Astrocyte (in vitro differentiated cells and primary cell): ENCODE measurements at regions not wholly inside any gene's neighbourhood (a gene's known extent, or its start where the extent isn't known, plus 50 kb on each side); places are given as distances from the start of the nearest gene placed in this dataset.

ENCODE experiments used
- DNase-seq: peaks from one replicate; pipeline ENCODE4 v3.0.0-alpha.2; 2010; ENCODE audit warnings: low read depth
- FAIRE-seq: peaks from 2 replicates; lab custom pipeline; 2011; peaks lifted over from hg19 to GRCh38; lab: Jason Lieb, UNC
- H2AFZ ChIP-seq: 2 replicates; pipeline ENCODE4 v1.6.0; 2012; ENCODE audit warnings: low read depth, low read length, inconsistent platforms
- H3K27ac ChIP-seq: 2 replicates; pipeline ENCODE4 v1.5.1; 2011; ENCODE audit warnings: low read depth, low read length, inconsistent platforms
- H3K27me3 ChIP-seq: 2 replicates; pipeline ENCODE4 v1.6.0; 2011; ENCODE audit warnings: low read length, inconsistent platforms; ENCODE audit not compliant: insufficient read depth
- H3K36me3 ChIP-seq: 2 replicates; pipeline ENCODE4 v1.5.1; 2011; ENCODE audit warnings: low read length, inconsistent platforms; ENCODE audit not compliant: insufficient read depth
- H3K4me1 ChIP-seq: 2 replicates; pipeline ENCODE4 v1.5.1; 2011; ENCODE audit warnings: low read length, inconsistent platforms; ENCODE audit not compliant: insufficient read depth
- H3K4me2 ChIP-seq: 2 replicates; pipeline ENCODE4 v1.6.0; 2012; ENCODE audit warnings: low read length, inconsistent platforms
- H3K4me3 ChIP-seq: 2 replicates; pipeline ENCODE4 v1.5.1; 2011; ENCODE audit warnings: low read depth, mild to moderate bottlenecking, low read length, inconsistent platforms; ENCODE audit not compliant: insufficient read depth
- H3K79me2 ChIP-seq: 2 replicates; pipeline ENCODE4 v1.6.0; 2012; ENCODE audit warnings: mild to moderate bottlenecking, low read length, inconsistent platforms; ENCODE audit not compliant: insufficient read depth
- H3K9ac ChIP-seq: 2 replicates; pipeline ENCODE4 v1.6.0; 2012; ENCODE audit warnings: mild to moderate bottlenecking, low read length, inconsistent platforms
- H3K9me3 ChIP-seq: 2 replicates; pipeline ENCODE4 v1.5.1; 2012; ENCODE audit warnings: low read depth, mild to moderate bottlenecking, low read length, inconsistent platforms; ENCODE audit not compliant: insufficient read depth
- H4K20me1 ChIP-seq: 2 replicates; pipeline ENCODE4 v1.6.0; 2012; ENCODE audit warnings: low read length, inconsistent platforms; ENCODE audit not compliant: insufficient read depth
- H3K27ac Mint-ChIP-seq: one replicate; pipeline ENCODE4 v1.8.0; 2021; ENCODE audit warnings: mild to moderate bottlenecking, mixed read lengths; ENCODE audit not compliant: unreplicated experiment
- H3K27me3 Mint-ChIP-seq: one replicate; pipeline ENCODE4 v1.8.0; 2021; ENCODE audit warnings: low read depth, mixed read lengths; ENCODE audit not compliant: unreplicated experiment
- H3K36me3 Mint-ChIP-seq: one replicate; pipeline ENCODE4 v1.8.0; 2021; ENCODE audit warnings: low read depth, mixed read lengths; ENCODE audit not compliant: unreplicated experiment
- H3K4me1 Mint-ChIP-seq: one replicate; pipeline ENCODE4 v1.8.0; 2021; ENCODE audit warnings: low read depth, mixed read lengths; ENCODE audit not compliant: unreplicated experiment
- H3K4me3 Mint-ChIP-seq: one replicate; pipeline ENCODE4 v1.8.0; 2021; ENCODE audit warnings: mild to moderate bottlenecking, moderate library complexity, mixed read lengths; ENCODE audit not compliant: unreplicated experiment
- H3K9me3 Mint-ChIP-seq: one replicate; pipeline ENCODE4 v1.8.0; 2021; ENCODE audit warnings: mild to moderate bottlenecking, mixed read lengths; ENCODE audit not compliant: unreplicated experiment
- EZH2 ChIP-seq: IDR thresholded peaks from 2 replicates; pipeline ENCODE4 v1.6.1; 2012; ENCODE audit warnings: mild to moderate bottlenecking, low read length, inconsistent platforms; ENCODE audit not compliant: insufficient read depth
- TF ChIP-seq, protein P1 (sequence below): IDR thresholded peaks from 2 replicates; pipeline ENCODE4 v1.5.1; 2011; ENCODE audit warnings: low read depth, mild to moderate bottlenecking, inconsistent platforms, low read length, moderate library complexity; ENCODE audit not compliant: insufficient read depth

DNA sequence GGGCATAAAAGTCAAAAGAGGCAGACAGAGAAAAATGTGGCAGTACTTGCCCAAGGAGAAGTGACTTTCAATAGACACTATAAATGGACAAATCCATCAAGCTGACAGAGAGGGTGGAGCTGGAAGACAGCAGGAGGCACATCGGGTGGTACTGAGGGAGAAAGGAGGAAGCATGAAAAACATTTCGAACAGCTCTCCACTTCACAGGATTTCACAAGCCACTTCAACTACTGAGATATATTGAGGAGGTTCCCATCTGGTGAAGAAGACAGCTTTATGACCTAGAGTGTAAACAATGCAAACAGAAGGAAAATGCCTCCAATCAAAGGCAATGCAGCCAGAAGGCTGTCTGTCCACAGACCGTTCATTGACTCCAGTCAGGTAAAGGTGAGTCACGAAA, 259.4 kb upstream of the ECI2 start:
- Histone ChIP-seq H2AFZ (no peak overlapping the region), H3K27me3 (no peaks in the 10 kb centered on the region), H3K9ac (no peak overlapping the region), H3K27ac (no peak overlapping the region), H3K4me1 (no peaks in the 10 kb centered on the region), H3K9me3 (no peaks in the 10 kb centered on the region), H3K79me2 (no peaks in the 10 kb centered on the region), H3K4me3 (no peak overlapping the region), H3K4me2 (no peak overlapping the region), H4K20me1 (no peaks in the 10 kb centered on the region), H3K36me3 (no peaks in the 10 kb centered on the region)
- DNase-seq (no peak), FAIRE-seq (no peak)
- TF ChIP-seq, protein P1, sequence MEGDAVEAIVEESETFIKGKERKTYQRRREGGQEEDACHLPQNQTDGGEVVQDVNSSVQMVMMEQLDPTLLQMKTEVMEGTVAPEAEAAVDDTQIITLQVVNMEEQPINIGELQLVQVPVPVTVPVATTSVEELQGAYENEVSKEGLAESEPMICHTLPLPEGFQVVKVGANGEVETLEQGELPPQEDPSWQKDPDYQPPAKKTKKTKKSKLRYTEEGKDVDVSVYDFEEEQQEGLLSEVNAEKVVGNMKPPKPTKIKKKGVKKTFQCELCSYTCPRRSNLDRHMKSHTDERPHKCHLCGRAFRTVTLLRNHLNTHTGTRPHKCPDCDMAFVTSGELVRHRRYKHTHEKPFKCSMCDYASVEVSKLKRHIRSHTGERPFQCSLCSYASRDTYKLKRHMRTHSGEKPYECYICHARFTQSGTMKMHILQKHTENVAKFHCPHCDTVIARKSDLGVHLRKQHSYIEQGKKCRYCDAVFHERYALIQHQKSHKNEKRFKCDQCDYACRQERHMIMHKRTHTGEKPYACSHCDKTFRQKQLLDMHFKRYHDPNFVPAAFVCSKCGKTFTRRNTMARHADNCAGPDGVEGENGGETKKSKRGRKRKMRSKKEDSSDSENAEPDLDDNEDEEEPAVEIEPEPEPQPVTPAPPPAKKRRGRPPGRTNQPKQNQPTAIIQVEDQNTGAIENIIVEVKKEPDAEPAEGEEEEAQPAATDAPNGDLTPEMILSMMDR: no peak
- TF ChIP-seq EZH2: no peak
- Mint-ChIP-seq H3K27ac (no peak overlapping the region), H3K4me1 (peaks cover 7% of the 10 kb centered on the region), H3K27me3 (peaks cover 4% of the 10 kb centered on the region), H3K9me3 (no peaks in the 10 kb centered on the region), H3K36me3 (no peaks in the 10 kb centered on the region), H3K4me3 (no peak overlapping the region)

DNA sequence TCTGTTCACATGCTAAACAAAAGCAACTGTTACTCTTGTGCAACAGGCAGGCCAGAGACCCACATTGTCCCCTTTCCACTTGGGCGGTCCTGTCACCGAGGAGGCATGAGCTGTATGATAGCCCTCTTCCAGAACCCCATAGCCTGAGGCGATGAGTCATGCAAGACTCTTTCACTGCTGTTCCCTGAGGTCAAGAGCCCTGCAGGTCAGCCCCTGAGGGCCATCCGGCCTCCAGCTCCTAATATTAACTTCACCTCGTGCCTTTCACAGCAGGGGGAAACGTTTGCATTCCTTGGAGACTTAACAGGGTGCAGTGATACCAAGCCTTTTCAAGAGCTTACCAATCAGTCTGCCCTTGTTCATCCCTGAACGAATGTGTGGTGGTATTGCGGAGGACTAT, 253.3 kb upstream of the ECI2 start:
- Histone ChIP-seq H3K27me3 (no peaks in the 10 kb centered on the region), H3K79me2 (no peaks in the 10 kb centered on the region), H3K4me2 (no peak overlapping the region), H3K4me1 (no peaks in the 10 kb centered on the region), H3K9me3 (peaks cover 10% of the 10 kb centered on the region), H4K20me1 (no peaks in the 10 kb centered on the region), H3K27ac (no peak overlapping the region), H3K9ac (no peak overlapping the region), H3K4me3 (no peak overlapping the region), H3K36me3 (no peaks in the 10 kb centered on the region), H2AFZ (no peak overlapping the region)
- DNase-seq (no peak), FAIRE-seq (no peak)
- TF ChIP-seq, protein P1: no peak
- TF ChIP-seq EZH2: no peak
- peaks cover 3% of the 10 kb centered on the region for H3K4me1 Mint-ChIP-seq
- no peaks in the 10 kb centered on the region for H3K36me3 Mint-ChIP-seq
- no peak overlapping the region for H3K27ac Mint-ChIP-seq
- peaks cover 1% of the 10 kb centered on the region for H3K27me3 Mint-ChIP-seq
- H3K4me3 Mint-ChIP-seq: no peak overlapping the region
- peaks cover 20% of the 10 kb centered on the region for H3K9me3 Mint-ChIP-seq

DNA sequence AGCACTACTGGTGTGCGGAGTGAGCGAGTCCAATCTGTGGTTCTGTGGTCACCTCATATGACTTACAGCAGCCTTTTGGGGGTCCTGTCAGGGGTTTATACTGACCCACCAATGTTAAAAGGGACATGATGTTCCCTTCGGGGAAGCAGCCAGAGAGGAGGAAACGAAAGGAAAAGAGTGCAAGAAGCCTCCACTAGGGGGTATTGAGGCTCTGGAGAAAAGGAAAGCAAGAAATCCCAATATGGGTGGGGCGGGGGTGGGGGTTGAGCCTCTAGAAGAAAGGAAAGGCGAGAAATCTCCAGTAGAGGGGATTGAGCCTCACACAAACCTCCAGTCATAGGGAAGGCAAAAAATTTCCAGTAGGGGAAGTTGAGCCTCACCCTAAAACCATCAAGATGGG, 249.3 kb upstream of the ECI2 start:
- H3K27me3 ChIP-seq: no peaks in the 10 kb centered on the region
- FAIRE-seq (no peak), DNase-seq (no peak)
- H3K27ac ChIP-seq: no peak overlapping the region
- TF ChIP-seq EZH2: no peak
- TF ChIP-seq, protein P1: no peak
- H3K9me3 Mint-ChIP-seq: peaks cover 39% of the 10 kb centered on the region
- H3K27ac Mint-ChIP-seq: no peak overlapping the region
- peaks cover 10% of the 10 kb centered on the region for H3K27me3 Mint-ChIP-seq
- H3K9ac ChIP-seq: no peak overlapping the region
- H3K4me1 Mint-ChIP-seq: peaks cover 3% of the 10 kb centered on the region
- no peaks in the 10 kb centered on the region for H3K36me3 ChIP-seq
- H3K4me2 ChIP-seq: no peak overlapping the region
- no peak overlapping the region for H3K4me3 ChIP-seq
- H3K36me3 Mint-ChIP-seq: peaks cover 2% of the 10 kb centered on the region
- H2AFZ ChIP-seq: no peak overlapping the region
- H4K20me1 ChIP-seq: no peaks in the 10 kb centered on the region
- H3K4me1 ChIP-seq: no peaks in the 10 kb centered on the region
- H3K79me2 ChIP-seq: no peaks in the 10 kb centered on the region
- H3K4me3 Mint-ChIP-seq: no peak overlapping the region
- H3K9me3 ChIP-seq: peaks cover 16% of the 10 kb centered on the region
